C4-2B (cell line): ENCODE measurements at regions not wholly inside any gene's neighbourhood (a gene's known extent, or its start where the extent isn't known, plus 50 kb on each side); places are given as distances from the start of the nearest gene placed in this dataset.
"Not testable (repeated sequence)": the region's sequence is repeated elsewhere in the genome, so short reads cannot be mapped to it uniquely, and the experiment has no call there.

Experiments used
- H3K27ac ChIP-seq: fragments of 450-650 bp; 2 replicates; pipeline ENCODE4 v1.5.1; 2017
- CTCF ChIP-seq: fragments of 450-650 bp; conservative IDR thresholded peaks from 2 replicates; pipeline ENCODE4 v1.5.1; 2017; ENCODE audit warnings: mild to moderate bottlenecking
- ZFX ChIP-seq: fragments of 450-650 bp; IDR thresholded peaks from 2 replicates; pipeline ENCODE4 v1.6.1; 2017

- TF ChIP-seq CTCF, result no peak
- TF ChIP-seq ZFX, result no peak
- no peak overlapping the region for H3K27ac ChIP-seq
Measured at GRCh38 chr11:22454461-22455090, 116.4 kb downstream of the SLC17A6 start.

GRCh38 chr11:22449441-22449840 lies 111.3 kb downstream of the SLC17A6 start:
- no peak for TF ChIP-seq ZFX
- no peak for TF ChIP-seq CTCF

GRCh38 chr11:22444076-22444475 lies 105.9 kb downstream of the SLC17A6 start:
- TF ChIP-seq CTCF (no peak), ZFX (no peak)
- H3K27ac ChIP-seq, result no peak overlapping the region

More at GRCh38 chr11:22449441-22449840, 111.3 kb downstream of the SLC17A6 start:
- H3K27ac ChIP-seq, result no peak overlapping the region

- TF ChIP-seq ZFX (no peak), CTCF (no peak)
- no peak overlapping the region for H3K27ac ChIP-seq
Measured at GRCh38 chr11:22441831-22442230, 103.7 kb downstream of the SLC17A6 start.

GRCh38 chr11:22435582-22435981 lies 97.4 kb downstream of the SLC17A6 start:
- not testable (repeated sequence) for H3K27ac ChIP-seq

GRCh38 chr11:22433517-22433916 lies 95.3 kb downstream of the SLC17A6 start:
- TF ChIP-seq ZFX (no peak), CTCF (no peak)
- H3K27ac ChIP-seq, result no peak overlapping the region

GRCh38 chr11:22433094-22433455 lies 94.9 kb downstream of the SLC17A6 start:
- TF ChIP-seq CTCF (no peak), ZFX (no peak)
- no peak overlapping the region for H3K27ac ChIP-seq
